SKM-1 (cell line): ENCODE measurements at regions not wholly inside any gene's neighbourhood (a gene's known extent, or its start where the extent isn't known, plus 50 kb on each side); places are given as distances from the start of the nearest gene placed in this dataset.
"Not testable (repeated sequence)": the region's sequence is repeated elsewhere in the genome, so short reads cannot be mapped to it uniquely, and the experiment has no call there.

ENCODE experiments used
- DNase-seq: peaks from one replicate; lab custom pipeline; 2025; ENCODE audit not compliant: unreplicated experiment; lab: John Stamatoyannopoulos, UW

GRCh38 chr15:94840794-94841783, 609.7 kb downstream of the MCTP2 start:
- DNase-seq, result no peak

- no peak for DNase-seq
These were observed 611.7 kb downstream of the MCTP2 start for GRCh38 chr15:94843060-94843459.

- no peak for DNase-seq
These were observed 612.8 kb downstream of the MCTP2 start for GRCh38 chr15:94844198-94844537.

DNA sequence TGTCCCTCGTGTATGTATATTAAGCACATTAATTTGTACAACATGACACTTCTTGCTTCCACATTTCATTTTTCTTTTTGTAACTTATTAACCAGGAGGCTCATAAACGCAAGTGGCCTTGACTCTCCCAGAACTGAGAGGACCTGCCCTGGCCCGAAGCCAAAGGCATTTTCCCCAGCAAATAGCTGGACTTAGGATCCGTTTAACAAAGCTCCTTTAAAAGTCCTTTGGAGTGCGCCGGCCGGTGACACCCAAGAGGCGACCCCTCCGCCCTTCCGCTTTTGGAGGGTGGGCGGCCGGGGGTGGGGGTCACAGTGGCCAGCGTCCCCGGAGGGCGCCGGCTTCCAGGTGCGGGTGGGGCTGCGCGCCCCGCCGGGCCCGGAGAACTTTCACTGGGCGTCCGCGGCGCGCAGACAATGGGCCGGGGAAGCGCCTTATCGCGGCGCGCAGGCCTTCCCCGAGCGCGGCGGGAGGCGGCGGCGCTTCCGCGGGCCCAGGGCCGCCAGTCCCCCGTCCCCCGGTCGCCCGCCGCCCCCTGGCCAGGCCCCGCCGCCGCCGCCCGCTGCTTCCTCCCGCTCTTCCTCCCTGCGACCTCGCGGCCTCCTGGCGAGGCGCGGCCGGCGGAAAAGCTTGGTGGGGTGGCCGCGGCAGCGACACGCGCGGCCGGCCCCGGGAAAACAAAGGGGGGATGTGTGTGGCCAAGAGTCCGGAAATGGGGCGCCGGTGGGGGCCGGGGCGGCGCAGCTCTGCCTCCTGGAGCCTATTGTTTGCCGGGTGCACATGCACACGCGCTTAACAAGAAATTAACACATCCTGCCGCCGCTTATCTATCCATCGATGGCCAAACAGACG, 613.4 kb downstream of the MCTP2 start:
- DNase-seq, result peak; percentile 7

- DNase-seq, result no peak
These were observed 614.0 kb downstream of the MCTP2 start for GRCh38 chr15:94845390-94845716.

DNA sequence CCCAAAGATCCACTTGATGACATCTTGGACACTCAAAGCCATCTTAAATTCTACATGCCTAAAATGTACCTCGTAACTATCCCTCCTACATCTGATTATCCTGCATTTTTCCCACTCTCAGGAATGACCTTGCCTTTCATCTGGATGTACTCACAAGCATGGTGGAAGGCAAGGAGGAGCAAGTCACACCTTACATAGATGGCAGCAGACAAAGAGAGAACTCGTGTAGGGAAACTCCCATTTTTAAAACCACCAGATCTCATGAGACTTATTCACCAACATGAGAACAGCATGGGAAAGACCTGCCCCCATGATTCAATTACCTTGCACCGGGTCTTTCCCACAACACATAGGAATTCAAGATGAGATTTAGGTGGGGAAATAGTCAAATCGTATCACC, 616.0 kb downstream of the MCTP2 start:
- no peak for DNase-seq

DNA sequence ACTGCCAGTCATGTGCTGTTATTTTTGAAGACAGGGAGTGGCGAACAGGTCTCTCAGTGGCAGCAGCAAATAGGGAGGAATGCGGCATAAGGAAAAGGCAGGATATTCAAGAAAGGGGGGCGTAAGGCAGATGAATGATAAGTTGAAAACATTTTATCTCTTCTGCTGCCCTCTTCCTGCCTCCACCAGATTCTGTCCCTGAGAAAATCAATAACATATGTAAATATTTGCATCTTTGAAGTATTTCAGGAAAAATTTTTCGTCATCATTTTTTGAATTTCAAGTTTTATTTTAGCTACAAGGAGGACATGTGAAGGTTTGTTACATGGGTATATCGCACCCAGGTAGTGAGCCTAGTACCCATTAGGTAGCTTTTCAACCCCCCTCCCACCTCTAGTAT, 616.7 kb downstream of the MCTP2 start:
- no peak for DNase-seq

DNA sequence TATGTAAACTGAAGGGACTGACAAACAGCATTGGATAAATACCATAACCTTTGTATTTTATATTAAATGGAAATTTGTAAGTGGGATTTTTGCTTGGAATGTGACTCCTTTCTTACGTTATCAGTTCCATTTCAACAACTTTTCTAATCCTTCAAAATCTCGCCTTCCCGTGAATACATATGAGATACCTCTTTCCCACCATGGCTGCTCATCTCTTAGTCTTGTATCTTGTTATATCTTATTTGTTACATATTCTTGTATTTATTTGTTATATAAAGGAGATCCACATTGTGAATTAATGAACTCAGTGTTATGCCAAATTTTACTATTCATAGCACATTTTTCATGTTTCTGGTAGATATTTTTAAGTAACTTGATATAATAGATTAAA, 623.7 kb downstream of the MCTP2 start:
- no peak for DNase-seq

DNA sequence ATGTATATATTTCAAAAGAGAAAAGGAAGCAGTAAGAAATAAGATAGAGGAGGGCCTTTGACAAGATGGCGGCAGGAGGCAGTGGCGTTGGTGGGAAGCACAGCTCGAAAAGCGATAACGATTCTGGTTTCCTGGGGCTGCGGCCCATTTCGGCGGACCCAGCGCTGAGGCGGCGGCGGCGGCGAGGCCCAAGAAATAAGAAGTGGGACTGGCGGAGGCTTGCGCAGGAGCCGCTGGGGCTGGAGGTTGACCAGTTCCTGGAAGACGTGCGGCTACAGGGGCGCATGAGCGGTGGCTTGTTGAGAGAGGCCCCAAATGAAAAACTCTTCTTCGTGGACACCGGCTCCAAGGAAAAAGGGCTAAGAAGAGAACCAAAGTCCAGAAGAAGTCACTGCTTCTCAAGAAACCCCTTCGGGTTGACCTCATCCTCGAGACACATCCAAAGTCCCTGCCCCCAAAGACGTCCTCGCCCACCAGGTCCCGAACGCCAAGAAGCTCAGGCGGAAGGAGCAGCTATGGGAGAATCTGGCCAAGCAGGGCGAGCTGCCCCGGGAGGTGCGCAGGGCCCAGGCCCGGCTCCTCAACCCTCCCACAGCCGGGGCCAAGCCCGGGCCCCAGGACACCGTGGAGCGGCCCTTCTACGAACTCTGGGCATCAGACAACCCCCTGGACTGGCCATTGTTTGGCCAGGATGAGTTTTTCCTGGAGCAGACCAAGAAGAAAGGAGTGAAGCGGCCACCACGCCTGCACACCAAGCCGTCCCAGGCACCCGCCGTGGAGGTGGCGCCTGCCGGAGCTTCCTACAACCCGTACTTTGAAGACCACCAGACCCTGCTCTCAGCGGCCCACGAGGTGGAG, 624.3 kb downstream of the MCTP2 start:
- DNase-seq, result no peak

DNA sequence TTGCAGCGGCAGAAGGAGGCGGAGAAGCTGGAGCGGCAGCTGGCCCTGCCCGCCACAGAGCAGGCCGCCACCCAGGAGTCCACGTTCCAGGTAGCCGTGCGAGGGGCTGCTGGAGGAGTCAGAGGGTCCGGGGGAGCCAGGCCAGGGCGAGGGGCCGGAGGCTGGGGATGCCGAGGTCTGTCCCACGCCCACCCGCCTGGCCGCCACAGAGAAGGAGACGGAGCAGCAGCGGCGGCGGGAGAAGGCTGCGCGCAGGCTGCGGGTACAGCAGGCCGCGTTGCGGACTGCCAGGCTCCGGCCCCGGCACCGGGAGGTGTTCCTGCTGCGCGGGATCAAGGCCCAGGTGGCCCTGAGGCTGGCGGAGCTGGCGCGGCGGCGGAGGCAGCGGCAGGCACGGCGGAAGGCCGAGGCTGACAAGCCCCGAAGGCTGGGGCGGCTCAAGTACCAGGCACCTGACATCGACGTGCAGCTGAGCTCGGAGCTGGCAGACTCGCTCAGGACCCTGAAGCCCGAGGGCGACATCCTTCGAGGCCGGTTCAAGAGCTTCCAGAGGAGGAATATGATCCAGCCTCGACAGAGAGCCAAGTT, 625.0 kb downstream of the MCTP2 start:
- no peak for DNase-seq

- no peak for DNase-seq
These were observed 626.1 kb downstream of the MCTP2 start for GRCh38 chr15:94857466-94857865.

DNA sequence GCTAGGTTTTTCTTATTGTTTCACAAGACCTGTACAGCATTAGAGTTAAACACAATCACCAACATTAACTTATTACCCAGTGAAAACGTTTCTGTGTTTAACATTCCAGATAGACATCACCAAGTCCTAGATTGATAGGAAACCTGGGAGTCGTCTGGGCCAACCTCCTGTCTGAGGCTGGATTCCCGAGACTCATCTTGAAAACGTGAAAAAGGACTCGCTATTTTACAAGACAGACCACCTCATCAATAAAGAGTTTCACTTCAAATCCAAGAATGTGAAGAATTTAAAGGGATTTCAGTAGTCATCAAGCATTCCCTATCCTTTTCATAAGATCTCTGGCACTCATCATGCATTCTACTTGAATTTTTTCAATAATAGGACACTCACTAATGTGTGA, 626.6 kb downstream of the MCTP2 start:
- DNase-seq, result no peak

DNA sequence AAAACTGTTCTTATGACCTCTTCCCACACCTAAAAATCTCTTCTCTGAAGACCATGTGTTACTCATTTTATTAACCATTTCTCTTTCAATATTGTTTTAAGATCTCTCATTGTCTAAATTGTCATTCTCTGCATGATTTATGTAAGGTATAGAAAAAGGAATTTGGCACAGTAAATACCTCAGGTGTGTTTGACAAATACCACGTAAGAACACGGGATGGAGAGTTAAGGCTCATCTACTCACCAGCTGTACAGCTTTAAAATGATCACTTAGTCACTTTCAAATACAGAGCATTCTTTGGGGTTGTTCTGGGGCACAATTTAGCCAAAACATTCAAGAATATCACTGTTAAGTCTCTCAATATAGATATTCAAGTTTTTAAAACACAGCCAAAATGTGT, 627.1 kb downstream of the MCTP2 start:
- DNase-seq, result no peak

- no peak for DNase-seq
These were observed 627.6 kb downstream of the MCTP2 start for GRCh38 chr15:94858920-94859319.

DNA sequence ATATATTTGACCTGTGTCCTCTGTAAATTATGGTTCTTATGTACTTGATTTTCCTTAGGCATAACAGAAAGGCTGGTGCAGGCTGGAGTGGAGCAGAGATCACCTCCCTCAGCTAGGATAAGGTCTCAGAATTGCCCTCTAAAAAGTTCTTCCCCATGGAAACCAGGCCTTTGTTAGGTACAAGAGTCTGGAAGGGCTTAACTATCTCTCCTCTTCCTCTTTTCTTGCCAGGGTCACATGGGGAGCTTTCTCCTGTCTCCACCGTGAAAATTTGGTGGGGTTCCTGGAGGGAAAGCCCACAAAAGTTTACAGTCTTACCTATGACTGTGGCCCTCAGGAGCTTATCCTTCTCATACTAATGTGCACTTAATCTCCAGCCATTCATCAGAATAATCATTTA, 633.2 kb downstream of the MCTP2 start:
- no peak for DNase-seq

GRCh38 chr15:94868265-94868664, 636.9 kb downstream of the MCTP2 start:
- DNase-seq, result not testable (repeated sequence)

DNA sequence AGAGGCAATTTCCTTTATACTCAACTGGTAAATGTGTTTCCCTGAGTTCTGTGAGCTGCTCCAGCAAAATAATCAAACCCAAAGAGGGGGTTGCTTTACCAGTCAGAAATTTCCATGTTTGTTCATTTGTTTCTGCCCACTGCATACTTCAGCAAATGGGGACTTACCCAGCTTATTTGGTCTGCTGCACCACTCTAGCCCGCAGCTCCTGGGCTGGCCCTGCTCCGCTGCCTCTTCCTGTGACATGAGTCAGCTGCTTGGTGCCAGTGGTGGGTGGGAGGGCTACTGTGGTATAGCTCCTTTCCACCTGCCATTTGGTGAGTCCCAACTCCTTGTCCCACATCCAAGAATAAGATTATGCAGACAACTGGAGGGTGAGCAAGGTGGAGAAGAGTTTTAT, 644.2 kb downstream of the MCTP2 start:
- no peak for DNase-seq

GRCh38 chr15:94877833-94878232, 646.5 kb downstream of the MCTP2 start:
- no peak for DNase-seq

- DNase-seq, result no peak
These were observed 650.8 kb downstream of the MCTP2 start for GRCh38 chr15:94882071-94882712.

GRCh38 chr15:94887391-94887790, 656.0 kb downstream of the MCTP2 start:
- DNase-seq, result no peak
